B cell (primary cell): ENCODE measurements at regions not wholly inside any gene's neighbourhood (a gene's known extent, or its start where the extent isn't known, plus 50 kb on each side); places are given as distances from the start of the nearest gene placed in this dataset.

ENCODE experiments used
- ATAC-seq: fragments of 200-7000 bp; cut with Tn5 transposase; one replicate; pipeline ENCODE4 v1.10.0; 2021; ENCODE audit warnings: low read depth, mild to moderate bottlenecking, moderate number of reproducible peaks, moderate library complexity
- CTCF ChIA-PET: fragments of 350-600 bp; sonication (Branson Sonifier 250); formaldehyde crosslinking; loops from one replicate; lab custom pipeline; 2021; ENCODE audit warnings: antibody characterized with exemption, inconsistent platforms; lab: Charles Lee
- POLR2A ChIA-PET: fragments of 350-600 bp; sonication (Branson Sonifier 250); formaldehyde crosslinking; loops from one replicate; lab custom pipeline; 2021; ENCODE audit warnings: antibody characterized with exemption; lab: Charles Lee
- DNase-seq: peaks from one replicate; pipeline ENCODE4 v3.0.0; 2013
- H2AFZ ChIP-seq: 2 replicates; pipeline ENCODE4 v1.6.1; 2012; ENCODE audit warnings: mild to moderate bottlenecking, low read depth, low read length; ENCODE audit not compliant: insufficient read depth, poor library complexity, severe bottlenecking
- H3K27ac ChIP-seq, 2 donors: 1 replicate in 1 of 2; 2 replicates in 1 of 2; pipeline ENCODE4 v1.5.1; 2012 to 2013; ENCODE audit warnings: low read length in 2 of 2, mild to moderate bottlenecking in 2 of 2, moderate library complexity in 1 of 2
- H3K27me3 ChIP-seq, 4 experiments: fragments of 200-600 bp in 1 of 4; sonication (generic) in 1 of 4; replicated peaks in 1 of 4; 1 replicate in 2 of 4; 2 replicates in 2 of 4; pipeline versions ENCODE4 v1.6.1 to v1.7.0; 2013 to 2016; ENCODE audit warnings: low read length in 3 of 4, mild to moderate bottlenecking in 2 of 4, mixed read lengths in 1 of 4, moderate library complexity in 1 of 4; ENCODE audit not compliant: insufficient read depth in 4 of 4, control insufficient read depth in 3 of 4; ENCODE audit errors: control extremely low read depth in 1 of 4
- H3K36me3 ChIP-seq, 2 experiments: replicated peaks in 1 of 2; 1 replicate in 1 of 2; 2 replicates in 1 of 2; pipeline versions ENCODE4 v1.6.1 to v1.7.1; 2013; ENCODE audit warnings: low read length in 1 of 2; ENCODE audit not compliant: insufficient read depth in 2 of 2, control insufficient read depth in 1 of 2; ENCODE audit errors: control extremely low read depth in 1 of 2, extremely low read depth in 1 of 2
- H3K4me1 ChIP-seq, 2 donors: fragments of 200-600 bp in 1 of 2; sonication (generic) in 1 of 2; 1 replicate in 1 of 2; 2 replicates in 1 of 2; pipeline versions ENCODE4 v1.5.1 to v1.6.1; 2013 to 2017; ENCODE audit warnings: low read length in 2 of 2; ENCODE audit not compliant: control insufficient read depth in 2 of 2, insufficient read depth in 2 of 2
- H3K4me2 ChIP-seq: replicated peaks from 2 replicates; pipeline ENCODE3; 2012; ENCODE audit warnings: mild to moderate bottlenecking, low read depth, low read length; ENCODE audit not compliant: poor library complexity, severe bottlenecking
- H3K4me3 ChIP-seq, 5 experiments: fragments of 200-600 bp in 1 of 5; sonication (generic) in 1 of 5; 1 replicate in 3 of 5; 2 replicates in 2 of 5; pipeline versions ENCODE4 v1.5.1 to v1.7.0; 2011 to 2016; ENCODE audit warnings: low read length in 4 of 5, mild to moderate bottlenecking in 4 of 5, low read depth in 2 of 5, control low read depth in 1 of 5, moderate library complexity in 1 of 5; ENCODE audit not compliant: insufficient read depth in 1 of 5; ENCODE audit errors: control extremely low read depth in 1 of 5, extremely low read depth in 1 of 5
- H3K79me2 ChIP-seq: fragments of 200-600 bp; sonication (generic); one replicate; pipeline ENCODE4 v1.6.0; 2016; ENCODE audit warnings: low read length; ENCODE audit not compliant: control insufficient read depth, insufficient read depth
- H3K9ac ChIP-seq: fragments of 200-600 bp; sonication (generic); 2 replicates; pipeline ENCODE4 v1.6.1; 2017; ENCODE audit warnings: mild to moderate bottlenecking, low read length, moderate library complexity
- H3K9me3 ChIP-seq, 3 donors: one replicate each; pipeline versions ENCODE4 v1.6.1 to v1.7.1; 2013; ENCODE audit warnings: low read length in 2 of 3; ENCODE audit not compliant: control insufficient read depth in 2 of 3, insufficient read depth in 1 of 3; ENCODE audit errors: control extremely low read depth in 1 of 3
- H4K20me1 ChIP-seq: 2 replicates; pipeline ENCODE4 v1.6.0; 2012; ENCODE audit warnings: mild to moderate bottlenecking, low read length; ENCODE audit not compliant: insufficient read depth, control insufficient read depth, poor library complexity, severe bottlenecking
- H3K27ac Mint-ChIP-seq: one replicate; pipeline ENCODE4 v1.8.0; 2021; ENCODE audit warnings: mixed read lengths
- H3K27me3 Mint-ChIP-seq: one replicate; pipeline ENCODE4 v1.8.0; 2021; ENCODE audit warnings: mixed read lengths
- H3K4me1 Mint-ChIP-seq: one replicate; pipeline ENCODE4 v1.8.0; 2021; ENCODE audit warnings: mixed read lengths
- H3K4me3 Mint-ChIP-seq: one replicate; pipeline ENCODE4 v1.8.0; 2021; ENCODE audit warnings: mixed read lengths
- H3K9me3 Mint-ChIP-seq: one replicate; pipeline ENCODE4 v1.8.0; 2022; ENCODE audit warnings: mixed read lengths; ENCODE audit not compliant: insufficient read depth
- EZH2 ChIP-seq: IDR thresholded peaks from 2 replicates; pipeline ENCODE4 v1.6.1; 2012; ENCODE audit warnings: borderline replicate concordance, low read depth, mild to moderate bottlenecking, moderate library complexity, low read length; ENCODE audit not compliant: insufficient read depth, poor library complexity, severe bottlenecking
- WGBS: methylation state at CpG from one replicate; pipeline ENCODE4 v1.1.5; 2013; ENCODE audit warnings: missing lambda C conversion rate; ENCODE audit not compliant: insufficient coverage; 5-methylcytosine and 5-hydroxymethylcytosine counted together
- intact Hi-C: fragments of 100-400 bp; cut with micrococcal nuclease; formaldehyde crosslinking; loops from one replicate; pipeline ENCODE4 v1.10.0; 2022
- TF ChIP-seq, protein P1 (sequence below): fragments of 200-600 bp; IDR thresholded peaks from one replicate; pipeline ENCODE4 v1.8.0; 2022; ENCODE audit warnings: antibody characterized with exemption, mild to moderate bottlenecking

DNA sequence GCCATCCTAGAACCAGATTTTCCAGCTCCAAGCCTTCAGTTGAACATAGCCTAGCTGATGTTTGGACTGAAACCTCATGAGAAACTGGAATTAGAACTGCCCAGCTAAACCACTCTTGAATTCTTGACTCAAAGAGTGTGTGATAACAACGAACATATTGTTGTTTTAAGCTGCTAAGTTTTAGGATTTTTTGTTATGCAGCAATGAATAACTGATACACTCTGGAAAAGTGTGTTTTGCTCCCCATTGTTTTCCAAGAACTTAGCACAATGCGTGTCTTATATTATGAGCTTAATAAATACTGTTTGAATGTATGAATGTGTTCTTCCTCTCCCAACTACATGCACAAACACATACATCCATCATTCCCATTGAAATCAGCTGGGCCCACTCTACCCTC lies 379.6 kb downstream of the EDEM1 start:
- DNase-seq (no peak), ATAC-seq (no peak)
- H3K27ac Mint-ChIP-seq: no peak overlapping the region
- TF ChIP-seq, protein P1, sequence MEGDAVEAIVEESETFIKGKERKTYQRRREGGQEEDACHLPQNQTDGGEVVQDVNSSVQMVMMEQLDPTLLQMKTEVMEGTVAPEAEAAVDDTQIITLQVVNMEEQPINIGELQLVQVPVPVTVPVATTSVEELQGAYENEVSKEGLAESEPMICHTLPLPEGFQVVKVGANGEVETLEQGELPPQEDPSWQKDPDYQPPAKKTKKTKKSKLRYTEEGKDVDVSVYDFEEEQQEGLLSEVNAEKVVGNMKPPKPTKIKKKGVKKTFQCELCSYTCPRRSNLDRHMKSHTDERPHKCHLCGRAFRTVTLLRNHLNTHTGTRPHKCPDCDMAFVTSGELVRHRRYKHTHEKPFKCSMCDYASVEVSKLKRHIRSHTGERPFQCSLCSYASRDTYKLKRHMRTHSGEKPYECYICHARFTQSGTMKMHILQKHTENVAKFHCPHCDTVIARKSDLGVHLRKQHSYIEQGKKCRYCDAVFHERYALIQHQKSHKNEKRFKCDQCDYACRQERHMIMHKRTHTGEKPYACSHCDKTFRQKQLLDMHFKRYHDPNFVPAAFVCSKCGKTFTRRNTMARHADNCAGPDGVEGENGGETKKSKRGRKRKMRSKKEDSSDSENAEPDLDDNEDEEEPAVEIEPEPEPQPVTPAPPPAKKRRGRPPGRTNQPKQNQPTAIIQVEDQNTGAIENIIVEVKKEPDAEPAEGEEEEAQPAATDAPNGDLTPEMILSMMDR: no peak
- TF ChIP-seq EZH2: no peak
- H3K4me3 ChIP-seq: no peak overlapping the region
- no peaks in the 10 kb centered on the region for H3K36me3 ChIP-seq
- H3K9ac ChIP-seq: no peak overlapping the region
- no CpG with 5 or more reads among the region's 2 CpGs for WGBS
- no peaks in the 10 kb centered on the region for H3K9me3 ChIP-seq
- peaks cover 1% of the 10 kb centered on the region for H3K9me3 Mint-ChIP-seq
- H3K4me1 ChIP-seq: no peaks in the 10 kb centered on the region
- CTCF ChIA-PET: interaction anchor here (0.9 kb wide), 1 partner anchor 9 kb away, joined by 3 read pairs; no protein-coding TSS in a partner anchor
- POLR2A ChIA-PET: no interaction called here
- H3K4me1 Mint-ChIP-seq: no peaks in the 10 kb centered on the region
- H3K27me3 Mint-ChIP-seq: peaks cover 5% of the 10 kb centered on the region
- intact Hi-C loops: no loop called here
- H3K4me2 ChIP-seq: no peak overlapping the region
- no peak overlapping the region for H3K27ac ChIP-seq
- no peaks in the 10 kb centered on the region for H3K79me2 ChIP-seq
- no peaks in the 10 kb centered on the region for H4K20me1 ChIP-seq
- H3K4me3 Mint-ChIP-seq: no peak overlapping the region
- H3K27me3 ChIP-seq: no peaks in the 10 kb centered on the region
- H2AFZ ChIP-seq: no peak overlapping the region

DNA sequence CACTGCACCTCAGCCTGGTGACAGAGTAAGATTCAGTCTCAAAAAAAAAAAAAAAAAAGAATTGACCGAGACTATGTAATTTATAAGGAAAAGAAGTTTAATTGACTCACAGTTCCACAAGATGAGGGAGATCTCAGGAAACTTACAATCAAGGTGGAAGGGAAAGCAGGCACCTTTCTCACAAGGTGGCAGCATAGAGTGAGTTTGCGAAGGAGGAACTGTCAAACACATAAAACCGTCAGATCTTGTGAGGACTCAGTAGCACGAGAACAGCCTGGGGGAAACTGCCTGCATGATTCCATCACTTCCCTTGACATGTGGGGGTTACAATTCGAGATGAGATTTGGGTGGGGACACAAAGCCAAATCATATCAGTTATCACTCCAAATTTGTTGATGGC lies 380.9 kb downstream of the EDEM1 start:
- intact Hi-C loops: no loop called here
- no peak overlapping the region for H3K27ac Mint-ChIP-seq
- CTCF ChIA-PET: no interaction called here

More for the DNA sequence above, 380.9 kb downstream of the EDEM1 start:
- no peak for ATAC-seq
- no peak overlapping the region for H3K9ac ChIP-seq
- no peaks in the 10 kb centered on the region for H3K4me1 ChIP-seq
- H3K4me2 ChIP-seq: no peak overlapping the region
- H3K27me3 ChIP-seq: no peaks in the 10 kb centered on the region
- no peak for TF ChIP-seq EZH2
- TF ChIP-seq, protein P1: no peak
- peaks cover 5% of the 10 kb centered on the region for H3K27me3 Mint-ChIP-seq
- H3K4me1 Mint-ChIP-seq: no peaks in the 10 kb centered on the region
- H3K9me3 Mint-ChIP-seq: peaks cover 1% of the 10 kb centered on the region
- H4K20me1 ChIP-seq: no peaks in the 10 kb centered on the region
- DNase-seq: no peak
- no peaks in the 10 kb centered on the region for H3K36me3 ChIP-seq
- H3K9me3 ChIP-seq: no peaks in the 10 kb centered on the region
- WGBS: 50% methylated on average over 2 of the region's 5 CpGs
- no peak overlapping the region for H3K4me3 Mint-ChIP-seq
- H3K4me3 ChIP-seq: no peak overlapping the region
- no peaks in the 10 kb centered on the region for H3K79me2 ChIP-seq
- H3K27ac ChIP-seq: no peak overlapping the region
- no peak overlapping the region for H2AFZ ChIP-seq
- POLR2A ChIA-PET: no interaction called here
